SU-DHL-6 (cell line): ENCODE measurements at regions not wholly inside any gene's neighbourhood (a gene's known extent, or its start where the extent isn't known, plus 50 kb on each side); places are given as distances from the start of the nearest gene placed in this dataset.

Experiments
- CTCF ChIP-seq: fragments of 200-600 bp; sonication (generic); IDR thresholded peaks from one replicate; pipeline ENCODE4 v1.5.1; 2017; ENCODE audit warnings: antibody characterized with exemption, mild to moderate bottlenecking, low read length, moderate library complexity; ENCODE audit not compliant: insufficient read depth, poor library complexity, severe bottlenecking
- EZH2phosphoT487 ChIP-seq: fragments of 200-600 bp; sonication (generic), shearing (Covaris generic); conservative IDR thresholded peaks from 2 replicates; pipeline ENCODE4 v1.6.1; 2018; ENCODE audit warnings: mild to moderate bottlenecking, antibody characterized with exemption, low read length, moderate library complexity, mixed read lengths

GRCh38 chr5:124355928-124356327 lies 390.5 kb downstream of the ZNF608 start:
- TF ChIP-seq CTCF (no peak), EZH2phosphoT487 (no peak)
